Mesothelial cell of epicardium (in vitro differentiated cells): ENCODE measurements at regions not wholly inside any gene's neighbourhood (a gene's known extent, or its start where the extent isn't known, plus 50 kb on each side); places are given as distances from the start of the nearest gene placed in this dataset.

Experiments used
- DNase-seq, 2 experiments: peaks; one replicate each; pipeline ENCODE4 v3.0.0; 2021; ENCODE audit warnings: low spot score in 2 of 2; ENCODE audit not compliant: unreplicated experiment in 2 of 2
- H3K27ac Mint-ChIP-seq: 2 replicates; pipeline ENCODE4 v1.8.0; 2021; ENCODE audit warnings: mixed read lengths
- H3K27me3 Mint-ChIP-seq: 2 replicates; pipeline ENCODE4 v1.8.0; 2021; ENCODE audit warnings: low read depth, mixed read lengths
- H3K36me3 Mint-ChIP-seq: 2 replicates; pipeline ENCODE4 v1.8.0; 2021; ENCODE audit warnings: mixed read lengths
- H3K4me1 Mint-ChIP-seq: 2 replicates; pipeline ENCODE4 v1.8.0; 2021; ENCODE audit warnings: mixed read lengths
- H3K4me3 Mint-ChIP-seq: 2 replicates; pipeline ENCODE4 v1.8.0; 2021; ENCODE audit warnings: mild to moderate bottlenecking, moderate library complexity, mixed read lengths
- H3K9me3 Mint-ChIP-seq: 2 replicates; pipeline ENCODE4 v1.8.0; 2021; ENCODE audit warnings: mixed read lengths
- TF ChIP-seq, protein P1 (sequence below): fragments of 200-600 bp; sonication (generic); IDR thresholded peaks from one replicate; pipeline ENCODE4 v1.5.0; 2021; ENCODE audit warnings: antibody characterized with exemption; ENCODE audit not compliant: unreplicated experiment

DNA sequence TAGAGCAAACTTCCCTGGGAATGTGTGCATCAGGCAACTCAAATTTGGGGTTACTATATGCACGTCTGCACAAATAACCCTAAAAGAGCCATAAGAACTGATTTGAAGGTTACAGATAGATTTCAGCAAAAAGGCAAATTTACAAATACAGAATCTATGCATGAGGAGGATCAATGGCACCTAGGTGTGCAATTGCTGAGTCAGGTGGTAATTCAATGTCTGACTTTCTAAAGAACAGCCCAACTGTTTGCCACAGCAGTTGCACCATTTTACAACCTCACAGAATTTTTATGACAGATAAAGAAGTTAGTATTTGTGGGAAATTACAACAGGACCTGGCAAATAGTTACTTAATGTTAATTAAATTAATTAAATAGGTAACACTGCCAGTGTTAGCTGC, 405.5 kb downstream of the TMEM114 start:
- Mint-ChIP-seq H3K36me3 (no peaks in the 10 kb centered on the region), H3K9me3 (no peaks in the 10 kb centered on the region), H3K4me1 (no peaks in the 10 kb centered on the region), H3K4me3 (no peak overlapping the region), H3K27ac (no peak overlapping the region), H3K27me3 (peaks cover 11% of the 10 kb centered on the region)
- TF ChIP-seq, protein P1, sequence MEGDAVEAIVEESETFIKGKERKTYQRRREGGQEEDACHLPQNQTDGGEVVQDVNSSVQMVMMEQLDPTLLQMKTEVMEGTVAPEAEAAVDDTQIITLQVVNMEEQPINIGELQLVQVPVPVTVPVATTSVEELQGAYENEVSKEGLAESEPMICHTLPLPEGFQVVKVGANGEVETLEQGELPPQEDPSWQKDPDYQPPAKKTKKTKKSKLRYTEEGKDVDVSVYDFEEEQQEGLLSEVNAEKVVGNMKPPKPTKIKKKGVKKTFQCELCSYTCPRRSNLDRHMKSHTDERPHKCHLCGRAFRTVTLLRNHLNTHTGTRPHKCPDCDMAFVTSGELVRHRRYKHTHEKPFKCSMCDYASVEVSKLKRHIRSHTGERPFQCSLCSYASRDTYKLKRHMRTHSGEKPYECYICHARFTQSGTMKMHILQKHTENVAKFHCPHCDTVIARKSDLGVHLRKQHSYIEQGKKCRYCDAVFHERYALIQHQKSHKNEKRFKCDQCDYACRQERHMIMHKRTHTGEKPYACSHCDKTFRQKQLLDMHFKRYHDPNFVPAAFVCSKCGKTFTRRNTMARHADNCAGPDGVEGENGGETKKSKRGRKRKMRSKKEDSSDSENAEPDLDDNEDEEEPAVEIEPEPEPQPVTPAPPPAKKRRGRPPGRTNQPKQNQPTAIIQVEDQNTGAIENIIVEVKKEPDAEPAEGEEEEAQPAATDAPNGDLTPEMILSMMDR: no peak
- no peak for DNase-seq

DNA sequence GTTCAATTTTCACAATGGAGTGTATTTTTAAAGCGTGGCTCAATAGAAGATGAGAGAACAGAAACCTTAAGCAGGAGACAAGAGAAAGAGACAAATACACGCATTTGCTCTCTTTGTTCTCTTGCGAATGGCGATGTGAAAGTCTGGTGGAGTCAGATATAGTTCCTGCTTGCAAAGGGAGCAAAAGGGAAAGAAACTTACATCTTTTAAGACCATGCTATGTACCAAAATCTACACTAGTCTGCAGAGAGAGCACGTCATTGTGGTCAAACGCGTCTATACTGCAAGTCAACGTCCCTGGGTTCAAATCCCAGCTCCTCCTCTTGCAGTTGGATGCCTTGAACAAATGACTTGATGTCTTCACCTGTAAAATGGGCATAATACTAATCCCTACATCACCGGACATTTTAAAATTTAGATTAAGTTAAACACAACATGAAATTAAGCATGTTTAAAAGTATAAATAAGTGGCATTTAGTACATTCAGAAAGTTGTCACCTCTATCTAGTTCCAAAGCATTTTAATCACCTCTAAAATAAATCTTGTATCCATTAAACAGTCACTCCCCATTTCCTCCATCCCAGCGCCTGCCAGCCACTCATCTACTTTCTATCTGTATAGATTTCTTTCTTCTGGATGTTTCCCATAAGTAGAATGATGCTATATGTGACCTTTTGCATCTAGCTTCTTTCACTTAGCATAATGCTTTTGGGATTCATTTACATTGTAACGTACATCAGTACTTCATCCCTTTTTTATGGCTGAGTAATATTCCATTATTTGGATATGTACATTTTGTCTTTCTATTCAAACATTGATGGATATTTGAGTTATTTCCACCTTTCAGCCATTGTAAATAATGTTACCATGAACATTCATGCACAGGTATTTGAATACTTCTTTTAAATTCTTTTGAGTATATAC, 406.9 kb downstream of the TMEM114 start:
- no peaks in the 10 kb centered on the region for H3K36me3 Mint-ChIP-seq
- H3K27ac Mint-ChIP-seq: no peak overlapping the region
- DNase-seq: no peak
- H3K27me3 Mint-ChIP-seq: peaks cover 16% of the 10 kb centered on the region
- no peak overlapping the region for H3K4me3 Mint-ChIP-seq
- no peaks in the 10 kb centered on the region for H3K4me1 Mint-ChIP-seq
- H3K9me3 Mint-ChIP-seq: no peaks in the 10 kb centered on the region
- TF ChIP-seq, protein P1: no peak

DNA sequence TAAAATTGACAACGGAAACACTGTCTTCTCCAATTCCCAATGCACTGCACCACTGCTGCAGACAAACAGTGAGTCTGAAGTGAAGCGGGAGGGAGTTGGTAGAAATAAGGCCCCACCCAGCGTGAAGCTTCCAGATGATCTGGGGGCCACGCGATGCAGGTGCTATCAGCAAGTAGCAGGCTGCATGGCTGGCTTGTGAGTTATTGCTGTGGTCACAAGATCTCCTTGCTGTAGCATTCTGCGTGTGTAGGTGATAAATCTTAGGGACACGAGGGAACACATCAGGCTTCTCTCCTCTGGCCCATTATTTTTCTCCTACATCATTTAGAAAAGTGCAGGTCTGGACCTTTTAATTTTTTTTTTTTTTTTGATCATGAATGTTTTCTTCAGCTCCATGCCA, 407.6 kb downstream of the TMEM114 start:
- Mint-ChIP-seq H3K27me3 (peaks cover 21% of the 10 kb centered on the region), H3K27ac (no peak overlapping the region), H3K4me1 (no peaks in the 10 kb centered on the region), H3K4me3 (no peak overlapping the region), H3K36me3 (no peaks in the 10 kb centered on the region), H3K9me3 (no peaks in the 10 kb centered on the region)
- DNase-seq: no peak
- TF ChIP-seq, protein P1: no peak

- Mint-ChIP-seq H3K27me3 (peaks cover 26% of the 10 kb centered on the region), H3K27ac (no peak overlapping the region), H3K36me3 (no peaks in the 10 kb centered on the region), H3K9me3 (no peaks in the 10 kb centered on the region), H3K4me3 (no peak overlapping the region), H3K4me1 (no peaks in the 10 kb centered on the region)
- TF ChIP-seq, protein P1: no peak
- no peak for DNase-seq
Measured at GRCh38 chr16:8179615-8180014, 410.7 kb downstream of the TMEM114 start.

GRCh38 chr16:8178271-8178670, 412.0 kb downstream of the TMEM114 start:
- no peaks in the 10 kb centered on the region for H3K4me1 Mint-ChIP-seq
- no peak for DNase-seq
- no peak overlapping the region for H3K27ac Mint-ChIP-seq
- H3K9me3 Mint-ChIP-seq: no peaks in the 10 kb centered on the region
- peaks cover 26% of the 10 kb centered on the region for H3K27me3 Mint-ChIP-seq
- TF ChIP-seq, protein P1: no peak
- H3K4me3 Mint-ChIP-seq: no peak overlapping the region
- H3K36me3 Mint-ChIP-seq: no peaks in the 10 kb centered on the region
